ENCODE measurements at regions not wholly inside any gene's neighbourhood (a gene's known extent, or its start where the extent isn't known, plus 50 kb on each side); places are given as distances from the start of the nearest gene placed in this dataset.

DNA sequence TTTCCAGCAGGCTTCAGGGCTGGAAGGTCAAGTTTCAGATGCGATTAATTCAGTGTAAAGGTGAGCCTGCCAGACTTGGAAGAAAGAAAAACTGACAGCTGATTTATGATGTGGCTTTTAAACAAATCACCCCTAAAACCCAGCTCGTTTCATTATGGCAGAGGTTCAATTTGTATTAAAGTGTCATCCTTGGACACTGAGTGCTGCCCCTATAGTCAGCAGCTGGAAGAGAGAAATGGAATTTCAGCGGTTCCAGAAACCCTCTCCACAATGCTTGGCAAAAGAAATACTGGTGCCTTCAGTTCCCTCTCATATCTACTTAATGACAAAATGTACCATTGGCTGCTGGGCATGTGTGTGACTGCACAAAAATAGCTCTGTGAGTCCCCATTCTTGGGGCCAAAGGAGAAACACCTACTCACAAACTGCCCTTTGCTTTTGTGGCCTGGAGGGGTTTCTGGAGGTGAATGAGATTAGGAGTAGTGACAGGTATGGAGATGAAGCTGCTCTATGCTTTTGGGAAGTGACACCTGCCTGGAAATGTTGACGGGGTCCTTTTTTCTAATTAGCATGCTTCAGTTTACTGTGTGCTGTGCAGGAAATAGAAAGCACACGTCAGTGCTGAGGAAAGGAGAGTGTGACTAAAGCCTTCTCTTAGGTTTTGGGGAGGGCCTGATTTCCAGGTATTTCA, 95.1 kb upstream of the TSPAN2 start (continued):
- TF ChIP-seq GABPA (IDR thresholded peaks at IDR 0.05; ENCODE audit: borderline replicate concordance, insufficient read depth, low read length), result no peak
- TF ChIP-seq SP2 (IDR thresholded peaks at IDR 0.05; ENCODE audit: low read length), result no peak
- no peak for TF ChIP-seq RAD21 (IDR thresholded peaks at IDR 0.05 in 1 of 2, conservative IDR thresholded peaks at IDR 0.05 in 1 of 2; ENCODE audit: low read depth in 2 of 2, low read length in 2 of 2)
- TF ChIP-seq NRF1 (IDR thresholded peaks at IDR 0.05; ENCODE audit: low read depth, low read length), result no peak
- TF ChIP-seq SAP30 (IDR thresholded peaks at IDR 0.05; ENCODE audit: insufficient read depth, insufficient replicate concordance, low read length), result no peak

All from H1 (cell line).